GM12878 (cell line): ENCODE measurements at regions not wholly inside any gene's neighbourhood (a gene's known extent, or its start where the extent isn't known, plus 50 kb on each side); places are given as distances from the start of the nearest gene placed in this dataset.

ENCODE experiments used
- ATAC-seq: fragments of 200-7000 bp; cut with Tn5 transposase; 3 replicates; pipeline ENCODE4 v1.9.1; 2020; ENCODE audit warnings: mild to moderate bottlenecking, moderate library complexity
- BruUV-seq: library from RNA; stranded (reverse); fragments of 400-500 nt; replicated peaks from 2 replicates; lab custom pipeline; 2021; lab: Mats Ljungman, UMichigan
- CTCF ChIA-PET: fragments of 300-600 bp; sonication (Branson Sonifier 250); formaldehyde crosslinking; extraction: SDS; loops from one replicate; lab custom pipeline; 2021; ENCODE audit warnings: inconsistent platforms; lab: Yijun Ruan, JAX
- POLR2A ChIA-PET: fragments of 350-600 bp; formaldehyde crosslinking; extraction: SDS; loops from one replicate; lab custom pipeline; 2021; ENCODE audit warnings: inconsistent platforms; lab: Charles Lee
- RAD21 ChIA-PET: fragments of 300-600 bp; sonication (Branson Sonifier 250); formaldehyde crosslinking; loops from one replicate; lab custom pipeline; 2023; ENCODE audit warnings: antibody characterized with exemption; ENCODE audit not compliant: unreplicated experiment; lab: Charles Lee
- SMC1A ChIA-PET: fragments of 300-600 bp; sonication (Branson Sonifier 250); formaldehyde crosslinking; loops from one replicate; lab custom pipeline; 2023; ENCODE audit not compliant: unreplicated experiment, uncharacterized antibody; lab: Charles Lee
- DNase-seq: peaks from one replicate; pipeline ENCODE4 v3.0.0-alpha.2; 2011; ENCODE audit warnings: low read depth, low spot score
- FAIRE-seq: peaks from 3 replicates; lab custom pipeline; 2011; peaks lifted over from hg19 to GRCh38; lab: Jason Lieb, UNC
- H2AFZ ChIP-seq: 2 replicates; pipeline ENCODE4 v1.6.0; 2011; ENCODE audit warnings: low read depth, low read length, control low read depth; ENCODE audit not compliant: control insufficient read depth
- H3K27ac ChIP-seq: 2 replicates; pipeline ENCODE4 v1.5.1; 2011; ENCODE audit warnings: control low read depth; ENCODE audit not compliant: control insufficient read depth, insufficient read depth
- H3K27me3 ChIP-seq, 2 experiments: replicated peaks in 1 of 2; 2 replicates each; pipeline versions ENCODE4 v1.6.0 to v1.6.1; 2011; ENCODE audit warnings: low read length in 1 of 2; ENCODE audit not compliant: control insufficient read depth in 2 of 2, insufficient read depth in 2 of 2
- H3K36me3 ChIP-seq, 2 experiments: 2 replicates each; pipeline ENCODE4 v1.5.1; 2011; ENCODE audit warnings: low read length in 1 of 2; ENCODE audit not compliant: control insufficient read depth in 2 of 2, insufficient read depth in 2 of 2
- H3K4me1 ChIP-seq: 2 replicates; pipeline ENCODE4 v1.6.1; 2011; ENCODE audit warnings: mild to moderate bottlenecking, low read length, moderate library complexity, mixed read lengths; ENCODE audit not compliant: control insufficient read depth, insufficient read depth
- H3K4me2 ChIP-seq: 2 replicates; pipeline ENCODE4 v1.6.0; 2011; ENCODE audit warnings: control low read depth; ENCODE audit not compliant: control insufficient read depth, insufficient read depth
- H3K4me3 ChIP-seq: fragments of 200-600 bp; sonication (generic); 2 replicates; pipeline ENCODE4 v1.5.1; 2016
- H3K79me2 ChIP-seq: 2 replicates; pipeline ENCODE4 v1.6.0; 2011; ENCODE audit warnings: low read length; ENCODE audit not compliant: control insufficient read depth, insufficient read depth
- H3K9ac ChIP-seq: 2 replicates; pipeline ENCODE4 v1.8.0; 2011; ENCODE audit warnings: low read length, control low read depth, mixed read lengths; ENCODE audit not compliant: control insufficient read depth, insufficient read depth
- H3K9me3 ChIP-seq: replicated peaks from 3 replicates; pipeline ENCODE4 v1.5.1; 2011; ENCODE audit warnings: mild to moderate bottlenecking, low read length; ENCODE audit not compliant: control insufficient read depth, insufficient read depth
- H4K20me1 ChIP-seq: 2 replicates; pipeline ENCODE4 v1.6.0; 2011; ENCODE audit not compliant: control insufficient read depth, insufficient read depth
- ASH2L ChIP-seq: fragments of 300-600, 200-600 bp; sonication (generic); IDR thresholded peaks from 2 replicates; pipeline ENCODE4 v1.6.1; 2017; ENCODE audit warnings: low read depth, mild to moderate bottlenecking, borderline replicate concordance
- CHD4 ChIP-seq: fragments of 200-600 bp; sonication (generic); IDR thresholded peaks from 2 replicates; pipeline ENCODE4 v1.6.1; 2016; ENCODE audit warnings: mild to moderate bottlenecking
- E4F1 ChIP-seq: fragments of 450-650 bp; IDR thresholded peaks from 2 replicates; pipeline ENCODE4 v1.6.1; 2018; ENCODE audit warnings: borderline replicate concordance, mild to moderate bottlenecking; ENCODE audit not compliant: partially characterized antibody
- FOS ChIP-seq: IDR thresholded peaks from 3 replicates; pipeline ENCODE4 v1.6.1; 2011; ENCODE audit warnings: borderline replicate concordance; ENCODE audit not compliant: insufficient read length; ENCODE audit errors: extremely low read depth
- NKRF ChIP-seq: fragments of 450-650 bp; conservative IDR thresholded peaks from 2 replicates; pipeline ENCODE4 v1.6.1; 2017; ENCODE audit warnings: mild to moderate bottlenecking, moderate library complexity
- NRF1 ChIP-seq: conservative IDR thresholded peaks from 2 replicates; pipeline ENCODE4 v1.6.1; 2011; ENCODE audit warnings: mild to moderate bottlenecking, low read depth, low read length, improper control_type of control experiment
- POLR2AphosphoS2 ChIP-seq: IDR thresholded peaks from 2 replicates; pipeline ENCODE4 v1.6.1; 2011; ENCODE audit warnings: low read depth, mild to moderate bottlenecking, low read length, improper control_type of control experiment, moderate library complexity
- RAD51 ChIP-seq: fragments of 450-650 bp; IDR thresholded peaks from 2 replicates; pipeline ENCODE4 v1.6.1; 2016; ENCODE audit warnings: moderate library complexity, mild to moderate bottlenecking, inconsistent platforms
- RELA ChIP-seq: fragments of 450-650 bp; IDR thresholded peaks from 2 replicates; pipeline ENCODE4 v1.8.0; 2014; ENCODE audit warnings: borderline replicate concordance; ENCODE audit not compliant: partially characterized antibody
- SKIL ChIP-seq: fragments of 450-650 bp; IDR thresholded peaks from 2 replicates; pipeline ENCODE4 v1.6.1; 2017; ENCODE audit warnings: mild to moderate bottlenecking, low read depth, inconsistent platforms; ENCODE audit not compliant: poor library complexity, severe bottlenecking
- SMAD1 ChIP-seq: fragments of 450-650 bp; IDR thresholded peaks from 2 replicates; pipeline ENCODE4 v1.6.1; 2018; ENCODE audit warnings: mild to moderate bottlenecking, low read depth; ENCODE audit not compliant: partially characterized antibody
- SMC3 ChIP-seq: IDR thresholded peaks from 2 replicates; pipeline ENCODE4 v1.6.1; 2011; ENCODE audit warnings: low read length, improper control_type of control experiment, borderline replicate concordance
- ZBED1 ChIP-seq: IDR thresholded peaks from 2 replicates; pipeline ENCODE4 v1.6.1; 2016; ENCODE audit warnings: borderline replicate concordance
- ZBTB33 ChIP-seq: fragments of 450-650 bp; IDR thresholded peaks from 2 replicates; pipeline ENCODE4 v1.6.1; 2017; ENCODE audit warnings: mild to moderate bottlenecking
- ZNF217 ChIP-seq: fragments of 450-650 bp; IDR thresholded peaks from 2 replicates; pipeline ENCODE4 v1.6.1; 2017; ENCODE audit warnings: antibody characterized with exemption, mild to moderate bottlenecking
- WGBS: methylation state at CpG from one replicate; pipeline ENCODE4 v1.1.6; 2016; ENCODE audit warnings: low lambda C conversion rate; ENCODE audit not compliant: insufficient replicate concordance, insufficient coverage; ENCODE audit errors: missing lambda C conversion rate; 5-methylcytosine and 5-hydroxymethylcytosine counted together
- in situ Hi-C: fragments of 300-500 bp; cut with MboI; formaldehyde crosslinking; loops from 9 replicates; pipeline ENCODE4 v1.14.3; 2018; ENCODE audit warnings: mixed read lengths
- intact Hi-C: fragments of 100-400 bp; cut with micrococcal nuclease; formaldehyde crosslinking; loops from one replicate; pipeline ENCODE4 v1.14.2; 2022; ENCODE audit not compliant: unreplicated experiment

GRCh38 chr18:78376046-78376445 lies 603.6 kb upstream of the SALL3 start:
- ChIA-PET CTCF (no interaction called here), RAD21 (no interaction called here), SMC1A (no interaction called here), POLR2A (no interaction called here)
- FAIRE-seq = no peak
- Histone ChIP-seq H3K9me3 (no peaks in the 10 kb centered on the region; the same call in 2 of the 3 replicates), H3K4me1 (no peaks in the 10 kb centered on the region), H3K27ac (no peak overlapping the region), H3K9ac (no peak overlapping the region), H3K79me2 (no peaks in the 10 kb centered on the region), H3K27me3 (no peaks in the 10 kb centered on the region), H3K36me3 (no peaks in the 10 kb centered on the region), H3K4me2 (no peak overlapping the region), H4K20me1 (no peaks in the 10 kb centered on the region), H2AFZ (no peak overlapping the region), H3K4me3 (no peak overlapping the region)
- ATAC-seq = no peak
- 6% methylated on average over 5 of the region's 8 CpGs for WGBS
- in situ Hi-C loops (no loop called here), intact Hi-C loops (no loop called here)
- BruUV-seq = no TSS peak
- DNase-seq = no peak
- TF ChIP-seq POLR2AphosphoS2 (no peak), SKIL (no peak), NRF1 (no peak), FOS (no peak), ZNF217 (no peak), SMAD1 (no peak), E4F1 (no peak), ASH2L (no peak), SMC3 (no peak), CHD4 (no peak), RAD51 (no peak), RELA (no peak), ZBED1 (no peak), NKRF (no peak), ZBTB33 (no peak)
